NOMO-1 (cell line): ENCODE measurements at regions not wholly inside any gene's neighbourhood (a gene's known extent, or its start where the extent isn't known, plus 50 kb on each side); places are given as distances from the start of the nearest gene placed in this dataset.

ENCODE experiments used
- DNase-seq, 2 experiments: peaks; one replicate each; lab custom pipeline; 2025; ENCODE audit not compliant: unreplicated experiment in 2 of 2; lab: John Stamatoyannopoulos, UW

DNA sequence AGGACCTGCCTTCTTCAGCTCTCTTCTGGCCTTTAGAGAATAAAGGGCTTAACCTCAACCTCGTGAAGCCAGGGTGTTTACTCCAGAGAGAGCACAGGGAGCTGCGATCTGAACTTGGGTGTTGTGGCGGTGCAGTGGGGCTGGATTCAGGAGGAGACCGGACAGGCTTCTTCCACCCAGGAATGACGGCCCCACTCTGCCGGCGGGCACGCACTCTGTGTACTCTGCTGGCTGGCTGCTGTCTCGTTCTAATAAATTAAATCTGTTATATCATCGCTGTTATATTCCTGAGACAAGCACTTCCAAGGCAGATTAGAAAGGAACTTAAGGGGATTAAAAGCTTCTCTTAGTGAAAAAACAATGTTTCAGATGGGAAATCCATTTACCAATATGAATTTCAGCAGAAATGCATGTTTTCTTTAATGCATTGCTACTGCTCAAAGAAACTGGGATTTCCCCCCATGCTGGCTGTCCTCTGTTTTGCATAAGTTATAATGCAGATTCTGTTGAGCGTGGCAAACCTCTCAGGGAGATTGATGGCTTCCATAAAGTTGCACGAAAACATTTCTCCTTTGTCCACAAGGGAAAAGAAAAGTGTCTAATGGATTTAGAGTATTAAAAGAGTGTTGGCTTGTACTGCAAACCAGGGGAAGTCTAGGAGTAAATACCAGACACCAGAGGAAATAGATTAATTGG lies 168.6 kb upstream of the IRX3 start:
- no peak for DNase-seq

DNA sequence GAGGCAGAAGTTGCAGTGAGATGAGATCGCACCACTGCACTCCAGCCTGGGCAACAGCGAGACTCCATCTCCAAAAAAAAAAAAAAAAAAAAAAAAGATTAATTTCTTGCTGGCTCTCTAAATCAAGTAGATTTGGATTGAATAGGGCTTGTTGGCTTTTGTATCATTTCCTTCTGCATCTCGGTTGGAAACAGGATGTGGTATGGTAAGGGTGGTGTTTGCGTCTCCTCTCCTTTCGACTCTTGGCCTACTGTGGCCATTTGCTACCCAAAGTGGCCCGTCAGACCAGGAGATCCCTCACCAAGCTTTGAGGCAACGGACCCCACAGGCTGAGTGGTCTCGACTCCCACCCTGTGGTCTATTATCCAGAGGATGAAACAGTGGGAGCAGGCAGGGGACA lies 168.0 kb upstream of the IRX3 start:
- peak; percentile 18 to 55 for DNase-seq

DNA sequence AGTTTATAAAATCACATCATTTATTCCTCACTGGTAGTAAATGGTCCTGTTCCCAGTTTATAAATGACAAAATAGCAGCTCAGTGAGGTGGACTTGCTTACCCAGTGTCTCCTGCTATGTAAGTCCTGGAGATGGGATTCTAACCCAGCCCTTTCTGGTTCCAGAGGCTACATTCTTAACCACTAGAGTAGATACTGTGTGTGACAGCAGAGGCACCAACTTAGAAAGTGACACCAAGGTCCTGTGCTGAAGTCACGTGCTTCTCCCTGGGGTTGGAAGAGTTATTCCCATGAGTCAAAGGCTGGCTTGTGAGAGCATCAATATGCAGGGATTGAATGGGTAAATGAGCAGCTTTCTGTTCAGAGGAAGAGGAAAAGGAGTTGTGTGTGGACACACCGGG lies 167.3 kb upstream of the IRX3 start:
- DNase-seq: no peak

DNA sequence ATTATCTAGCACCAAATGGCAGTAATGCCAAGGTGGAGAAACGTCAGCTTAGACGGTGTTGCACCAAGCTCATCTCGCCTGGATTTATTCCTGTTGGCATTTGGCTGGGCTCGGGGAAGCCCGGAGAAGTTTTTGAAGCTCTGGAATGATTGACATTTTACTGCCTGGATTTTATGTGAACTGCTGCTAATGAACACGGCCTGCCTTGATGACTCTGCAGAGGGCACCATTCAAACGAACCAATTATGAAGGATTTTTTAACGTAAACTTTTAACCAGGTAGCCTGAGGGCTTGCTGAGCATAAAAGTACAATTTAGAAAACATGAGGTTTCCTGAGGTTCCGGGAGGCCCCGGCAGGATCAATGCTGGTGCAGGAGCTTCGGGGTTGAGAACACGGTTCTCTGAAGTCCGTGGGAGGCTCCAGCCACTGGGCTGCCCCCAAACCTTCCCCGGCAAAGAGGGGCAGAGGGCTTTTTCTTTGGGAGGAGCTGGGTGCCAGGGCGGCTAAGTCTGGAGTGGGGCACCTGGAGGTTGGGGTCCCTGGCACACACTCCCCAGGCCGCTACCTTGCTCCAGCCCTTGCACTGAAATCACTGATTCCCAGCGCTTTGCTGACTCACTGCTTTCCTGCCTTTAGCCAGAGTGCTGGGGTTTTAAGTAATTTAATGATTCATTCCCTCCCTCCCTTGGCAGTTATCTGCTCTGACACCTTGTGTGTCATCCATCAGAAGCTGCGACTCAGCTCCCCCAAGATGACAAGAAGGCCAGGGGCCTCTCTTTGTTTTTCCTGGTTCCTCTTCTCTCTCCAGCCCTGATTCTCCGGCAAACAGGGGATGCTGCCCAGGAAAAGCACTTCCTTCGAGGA lies 161.2 kb upstream of the IRX3 start:
- DNase-seq: peak; percentile 71 to 90

DNA sequence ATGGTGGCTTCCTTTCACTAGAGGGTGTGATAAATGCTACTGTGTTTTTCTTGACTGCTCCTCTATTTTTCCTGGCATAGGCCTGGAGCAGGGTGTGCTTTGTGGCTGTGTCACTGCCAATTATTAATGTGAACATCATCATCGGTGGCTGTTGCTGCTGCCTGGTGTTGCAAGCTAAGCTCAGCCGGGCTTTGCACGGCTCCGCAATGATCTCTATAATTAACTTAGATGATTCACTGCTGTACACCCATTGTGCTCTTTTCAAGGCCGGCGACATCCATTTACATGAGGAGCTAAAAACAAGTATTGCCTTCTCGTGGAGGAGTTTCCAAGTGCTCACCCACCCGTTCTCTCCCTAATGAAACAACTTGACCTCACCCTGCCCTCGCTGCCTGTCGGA lies 160.1 kb upstream of the IRX3 start:
- peak; percentile 80 to 92 for DNase-seq

DNA sequence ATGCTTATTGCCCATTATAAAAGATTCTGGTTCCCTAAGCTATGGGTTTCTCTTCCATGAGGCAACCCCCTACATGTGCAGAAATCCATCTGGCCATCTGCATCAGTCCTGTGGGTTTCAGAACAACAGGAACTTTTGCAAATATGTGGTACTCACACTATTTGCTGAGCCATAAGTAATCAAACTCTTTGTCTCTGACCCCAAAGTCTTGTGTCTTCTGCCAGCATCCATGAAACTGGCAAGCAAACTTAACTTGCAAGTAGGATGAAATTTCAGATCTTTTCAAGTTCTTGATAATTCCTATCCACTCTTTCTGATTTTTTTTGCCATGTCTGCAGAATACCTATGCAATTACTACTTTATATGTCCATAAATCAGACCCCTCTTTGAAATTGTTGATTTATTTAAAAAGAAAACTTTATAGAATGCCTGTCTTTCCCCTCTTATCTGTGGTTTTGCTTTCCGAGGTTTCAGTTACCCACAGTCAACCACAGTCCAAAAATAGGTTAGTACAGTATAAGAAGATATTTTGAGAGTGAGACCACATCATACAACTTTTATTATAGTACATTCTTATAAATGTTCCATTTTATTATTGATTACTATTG lies 158.4 kb upstream of the IRX3 start:
- DNase-seq: peak; percentile 0 to 51

DNA sequence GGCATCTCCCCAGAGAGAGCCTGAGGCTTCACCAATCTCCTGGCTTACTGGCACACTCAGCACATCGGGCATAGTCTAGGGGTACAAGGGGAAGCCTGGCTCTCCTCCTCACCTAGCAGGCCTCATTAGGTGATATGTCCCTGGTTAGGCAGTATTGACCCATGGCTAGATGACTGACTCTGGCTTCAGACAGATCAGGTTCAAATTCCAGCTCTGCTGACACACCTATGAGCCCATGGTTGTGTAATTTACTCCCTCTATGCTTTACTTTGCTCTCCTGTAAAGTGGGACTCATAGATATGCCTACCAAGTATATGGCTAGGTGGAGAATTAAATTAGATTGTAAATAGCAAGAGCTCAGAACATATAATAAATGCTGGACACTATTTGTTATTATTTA lies 157.3 kb upstream of the IRX3 start:
- DNase-seq: no peak

DNA sequence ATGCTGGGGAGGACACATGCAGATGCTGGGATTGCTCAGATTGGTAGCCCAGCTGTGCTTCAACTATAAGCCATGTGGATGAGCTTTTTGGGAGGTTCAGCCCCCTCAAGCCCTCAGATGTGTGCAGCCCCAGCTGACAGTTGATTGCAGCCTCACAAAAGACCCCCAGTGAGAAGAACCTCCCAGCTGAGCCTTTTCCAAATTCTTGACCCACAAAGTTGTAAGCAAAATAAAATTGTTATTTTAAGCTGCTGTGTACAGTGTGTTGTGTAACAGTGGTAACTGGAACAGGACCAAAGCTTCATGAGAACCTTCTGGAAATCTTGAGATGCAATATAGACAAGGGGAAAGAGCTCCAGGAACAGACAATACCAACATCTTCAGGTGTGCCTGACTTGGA lies 156.8 kb upstream of the IRX3 start:
- DNase-seq: no peak

DNA sequence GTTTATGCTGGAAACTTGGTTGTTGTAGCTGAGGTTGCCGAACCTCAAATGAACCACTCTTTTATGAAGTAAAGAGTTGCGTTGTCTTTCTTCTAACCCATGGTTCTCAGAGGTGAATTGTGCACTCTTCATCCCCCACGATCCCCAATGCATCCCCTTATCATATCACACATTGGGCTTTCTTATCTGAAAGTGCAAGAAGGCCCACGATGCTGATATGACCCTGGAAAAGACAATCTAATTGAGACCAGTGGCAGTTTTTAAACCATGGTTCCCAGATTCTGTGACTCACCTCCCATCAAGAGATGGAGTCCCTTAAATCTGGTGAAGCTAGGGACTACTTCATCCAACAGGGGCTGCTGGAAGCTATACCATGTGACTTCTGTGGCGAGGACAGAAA lies 156.3 kb upstream of the IRX3 start:
- DNase-seq: no peak

DNA sequence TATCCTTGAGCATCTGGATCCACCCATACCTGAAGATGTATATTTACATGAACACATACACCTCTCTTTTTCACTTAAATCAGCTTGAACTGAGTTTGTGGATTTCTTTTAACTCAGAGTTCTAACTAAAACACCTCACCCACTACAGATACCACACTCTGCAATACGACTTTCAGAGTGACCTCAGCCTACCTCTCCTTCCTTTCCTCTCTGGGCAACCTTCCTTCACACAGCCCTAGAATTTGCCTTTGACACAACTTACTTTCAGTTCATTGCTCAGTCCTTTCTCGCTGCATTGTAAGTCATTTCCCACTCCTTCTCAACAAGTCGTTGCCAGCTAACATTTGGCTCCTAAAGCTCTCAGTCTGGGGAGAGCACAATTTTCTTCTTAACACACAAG lies 151.9 kb upstream of the IRX3 start:
- DNase-seq: no peak

DNA sequence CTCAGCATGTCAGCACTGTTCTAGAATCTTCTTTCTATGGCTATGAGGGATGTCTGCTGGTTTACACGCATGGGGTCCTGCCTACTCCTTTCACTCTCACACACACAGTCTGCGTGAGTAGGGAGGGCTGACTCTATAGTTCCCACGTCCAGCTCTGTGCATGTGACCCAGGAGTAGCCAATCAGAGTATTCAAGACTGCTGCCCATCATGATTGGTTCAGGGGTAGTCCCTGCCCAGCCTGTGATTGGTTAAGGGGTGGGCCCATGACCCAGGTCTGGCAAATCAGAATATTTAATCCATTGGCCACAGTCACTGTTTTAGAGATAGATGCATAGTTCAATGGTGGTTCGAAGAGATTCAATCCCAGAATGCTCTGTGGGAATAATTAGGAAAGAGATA lies 151.3 kb upstream of the IRX3 start:
- DNase-seq: no peak

DNA sequence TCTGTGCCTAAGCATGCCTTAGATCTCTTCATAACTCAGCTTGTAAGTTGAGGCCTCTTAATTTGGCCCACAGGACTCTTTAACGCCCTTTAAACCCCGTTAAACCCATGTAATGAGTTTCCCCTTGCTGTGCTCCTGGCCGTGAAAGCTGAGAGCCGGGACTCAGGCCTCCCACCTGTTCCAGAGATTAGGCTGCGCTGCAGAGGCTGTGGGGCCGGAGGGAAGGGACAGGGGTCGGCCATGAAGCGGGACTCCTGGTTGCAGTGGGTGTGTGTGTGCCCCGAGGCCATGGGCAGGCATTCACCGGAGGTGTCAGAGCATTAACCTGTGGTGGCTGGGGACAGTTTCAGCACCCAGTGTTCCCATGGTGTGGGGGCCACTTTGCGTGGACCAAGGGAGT lies 150.8 kb upstream of the IRX3 start:
- DNase-seq: no peak

DNA sequence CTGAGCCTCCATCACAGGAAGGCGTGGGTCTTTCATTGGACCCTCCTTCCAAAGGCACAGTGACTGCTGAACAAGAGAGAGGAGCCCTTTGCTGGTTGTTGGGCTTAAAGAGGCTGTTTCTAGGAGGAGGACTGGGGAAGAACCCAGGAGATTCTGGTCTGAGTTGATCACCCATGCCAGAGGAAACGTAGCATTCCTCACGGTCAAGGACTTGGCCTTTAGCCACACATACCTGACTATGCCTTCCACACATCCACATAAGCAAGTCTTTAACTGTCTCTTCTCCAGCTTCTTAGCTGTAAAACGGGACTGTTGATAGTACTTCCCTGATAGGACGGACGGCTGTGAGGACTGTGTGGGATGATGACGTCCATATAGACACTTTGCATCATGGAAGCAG lies 149.8 kb upstream of the IRX3 start:
- no peak for DNase-seq

DNA sequence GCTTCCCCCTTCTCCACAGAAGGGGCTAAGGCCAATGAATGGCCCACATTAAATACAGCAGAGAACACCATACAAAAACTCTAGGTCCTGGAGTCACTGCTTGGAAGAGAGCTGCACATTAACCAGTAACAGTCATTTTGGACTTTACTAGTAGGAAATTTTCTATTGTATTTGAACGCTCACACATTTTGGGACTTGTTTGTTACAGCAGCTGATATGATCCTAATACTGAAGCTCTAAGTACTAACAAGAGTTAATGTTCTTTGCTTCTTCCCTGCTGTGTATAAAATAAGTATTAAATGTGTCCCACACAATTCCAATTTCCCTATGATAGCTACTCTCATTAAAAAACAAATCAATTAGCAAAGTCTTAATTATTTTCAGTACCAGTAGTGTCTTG lies 148.3 kb upstream of the IRX3 start:
- DNase-seq: no peak

DNA sequence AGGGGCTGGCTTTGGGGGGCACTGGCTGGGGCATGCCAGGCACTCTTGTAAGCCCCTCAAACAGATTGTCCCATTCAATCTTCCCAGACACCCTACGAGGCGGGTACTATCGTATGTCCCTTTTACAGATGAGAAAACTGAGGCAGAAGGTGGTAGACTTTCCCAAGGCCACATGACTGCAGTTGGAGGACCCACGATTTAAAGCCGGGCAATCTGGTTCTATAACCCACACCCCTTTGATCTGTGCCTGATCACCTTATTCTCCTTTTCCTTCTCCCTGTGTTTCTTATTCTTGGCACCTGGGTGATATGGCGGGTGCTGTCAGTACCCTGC lies 146.3 kb upstream of the IRX3 start:
- no peak for DNase-seq

DNA sequence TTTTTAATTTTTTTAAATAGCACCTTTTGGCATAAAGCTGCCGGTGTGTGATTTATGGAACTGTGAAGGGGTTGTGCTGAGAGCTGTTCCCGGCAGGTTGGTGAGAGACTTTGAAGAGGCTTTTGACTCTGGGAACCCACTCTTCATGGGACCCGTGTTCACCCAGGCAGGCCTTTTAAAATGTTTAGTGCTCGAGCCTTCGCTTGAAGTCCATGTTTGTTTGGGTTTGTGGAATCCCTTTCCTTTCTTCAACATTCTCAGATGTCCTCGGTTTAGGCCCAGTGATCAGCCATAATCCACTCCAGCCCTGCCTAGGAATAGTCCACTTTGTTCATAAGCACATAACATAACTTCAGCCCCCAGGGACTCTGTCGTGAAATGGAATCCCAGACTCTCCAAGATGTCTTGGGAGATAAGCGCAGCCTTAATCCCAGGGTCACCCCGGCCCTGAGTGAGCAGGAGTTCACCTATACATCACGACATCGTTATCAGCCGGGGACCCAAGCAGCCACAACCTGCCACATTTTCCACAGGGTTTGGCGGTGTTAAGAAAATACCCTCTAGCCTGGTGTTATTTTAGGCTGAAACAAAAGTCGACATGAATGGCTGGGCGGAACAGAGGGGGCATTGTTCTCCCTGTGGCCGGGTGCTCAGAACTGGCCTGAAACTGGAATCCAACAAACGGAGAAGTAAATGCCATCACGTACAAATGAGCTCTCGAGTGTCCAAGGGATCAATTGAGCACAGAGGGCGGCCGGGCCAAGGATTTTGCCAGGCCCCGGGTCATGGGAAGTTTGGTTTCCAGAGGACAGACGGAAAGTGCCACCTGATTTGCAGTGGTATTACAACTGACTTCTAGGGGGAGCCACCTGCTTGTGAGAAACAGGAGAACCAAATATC lies 145.7 kb upstream of the IRX3 start:
- no peak for DNase-seq

DNA sequence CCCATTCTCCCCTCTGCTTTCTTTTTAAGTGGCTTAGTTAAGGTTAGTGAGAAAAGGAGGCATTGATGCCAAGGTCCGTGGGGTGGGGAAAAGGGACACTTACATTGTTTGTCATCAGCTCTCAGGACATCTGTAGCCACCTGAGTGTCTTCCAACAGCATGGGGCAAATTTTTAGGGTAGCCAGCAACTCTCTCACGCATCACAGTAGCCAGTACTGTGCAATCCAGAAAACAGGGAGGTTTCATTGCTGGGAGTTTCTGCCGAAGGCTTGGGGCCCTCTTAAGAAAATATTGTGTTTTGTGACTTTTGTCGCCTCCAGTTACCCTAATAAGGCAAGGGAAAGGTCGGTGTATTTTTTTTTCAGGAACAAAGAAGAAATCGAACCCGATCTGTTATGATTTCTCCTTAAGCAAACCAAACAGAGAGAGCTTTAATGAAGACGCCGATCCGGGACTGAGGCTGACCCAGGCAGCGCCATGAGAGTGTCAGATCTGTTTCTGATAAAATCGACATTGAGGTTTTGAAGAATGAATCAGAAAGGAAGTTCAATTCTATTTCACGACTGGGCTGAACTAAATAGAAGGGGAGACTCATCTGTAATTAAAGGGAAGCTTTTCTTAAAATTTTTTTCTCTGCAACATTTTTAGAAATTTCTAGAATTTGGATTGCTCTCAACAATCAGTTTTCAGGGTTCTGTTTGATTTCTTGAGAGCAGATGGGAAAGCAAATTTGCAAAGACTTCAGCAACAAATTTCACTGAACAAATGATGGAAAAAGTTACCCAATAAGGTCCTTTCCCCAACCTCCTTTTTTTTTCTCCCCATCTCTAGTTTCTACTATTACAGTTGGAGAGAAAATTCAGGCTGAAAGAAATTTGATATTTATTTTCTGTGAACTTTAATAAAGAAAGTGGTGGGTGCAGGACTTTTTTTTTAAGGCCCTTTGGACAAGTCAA lies 144.7 kb upstream of the IRX3 start:
- DNase-seq: peak; percentile 13 to 63

DNA sequence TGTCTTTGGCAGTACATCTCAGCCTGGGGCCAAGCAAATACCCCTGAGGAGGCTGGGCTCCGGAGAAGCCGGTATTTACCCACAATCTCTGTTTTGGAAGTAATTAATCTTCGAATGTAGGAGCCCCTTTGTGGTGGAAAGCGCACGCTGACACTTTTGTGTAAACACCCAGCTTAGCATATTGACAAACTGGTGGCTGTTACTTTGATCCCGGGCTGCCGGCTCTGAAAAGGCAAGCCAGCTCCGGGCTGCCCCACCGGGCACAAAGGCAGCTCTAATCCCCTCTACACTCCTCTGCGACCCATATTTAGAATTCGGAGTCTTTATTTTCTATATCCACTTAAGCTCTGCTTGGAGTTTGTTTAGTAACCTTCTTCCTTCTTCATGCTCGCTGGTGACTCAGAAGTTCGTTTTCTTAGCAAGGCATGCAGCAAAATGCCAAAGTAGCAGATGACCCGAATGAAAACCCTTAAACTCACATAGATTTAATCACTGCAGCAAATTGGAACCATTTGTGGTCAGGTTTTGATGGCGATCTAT lies 144.0 kb upstream of the IRX3 start:
- DNase-seq: peak; percentile 16 to 58

DNA sequence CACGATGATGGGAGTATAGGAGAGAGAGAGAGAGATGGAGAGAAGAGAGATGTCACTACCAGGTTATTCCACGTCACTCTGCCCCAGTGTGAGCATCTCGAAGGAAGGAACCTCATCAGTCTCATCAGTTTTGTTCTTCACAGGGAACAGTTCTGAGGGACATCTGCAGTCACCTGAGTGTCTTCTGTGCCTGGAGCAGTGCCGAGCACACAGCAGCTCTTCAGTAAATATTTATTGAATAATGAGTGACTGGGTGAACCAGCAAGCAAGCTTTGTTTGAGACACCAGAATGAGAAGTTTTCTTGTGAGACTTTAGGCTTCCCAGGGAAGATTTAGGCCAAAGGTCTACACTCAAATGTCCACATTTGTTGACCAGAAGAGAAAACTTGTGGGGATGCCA lies 142.4 kb upstream of the IRX3 start:
- DNase-seq: no peak

DNA sequence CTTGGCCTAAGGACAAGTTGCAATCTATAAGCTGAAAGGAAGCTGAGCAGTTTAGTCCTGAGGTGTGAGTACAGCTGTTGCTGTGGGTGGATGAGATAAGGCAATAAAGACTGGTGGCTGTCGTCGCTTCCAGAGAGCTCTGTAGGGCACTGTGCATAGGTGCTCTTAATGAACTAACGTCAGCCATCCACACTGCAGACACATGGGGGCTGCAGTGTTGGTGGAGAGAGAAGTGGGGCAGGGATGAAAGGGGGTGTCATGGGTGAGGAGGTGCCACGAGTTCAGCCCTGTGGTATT lies 139.9 kb upstream of the IRX3 start:
- no peak for DNase-seq
